ENCODE measurements at regions not wholly inside any gene's neighbourhood (a gene's known extent, or its start where the extent isn't known, plus 50 kb on each side); places are given as distances from the start of the nearest gene placed in this dataset.

DNA sequence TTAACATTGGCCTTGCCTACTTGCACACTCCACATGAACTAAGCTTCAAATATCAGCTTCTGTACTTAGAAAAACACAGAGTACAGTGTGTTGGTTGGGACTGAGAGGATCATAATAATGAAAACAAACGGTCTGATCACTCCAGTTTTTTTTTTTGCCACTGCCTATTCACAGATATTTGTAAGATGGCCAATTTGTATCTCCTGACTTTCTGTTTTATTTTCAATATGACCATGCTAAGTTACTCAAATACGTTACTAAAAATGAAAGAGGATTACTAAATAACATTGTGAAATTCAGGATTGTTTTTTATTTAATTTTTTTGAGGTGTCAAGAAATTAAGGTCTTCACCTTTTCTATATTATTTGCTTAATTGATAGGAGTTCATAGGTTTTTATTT is 595.1 kb downstream of the TUSC7 start:
- no peak overlapping the region for H3K4me3 ChIP-seq (ENCODE audit: control insufficient read depth, low read depth, low read length)
- TF ChIP-seq, protein P1, sequence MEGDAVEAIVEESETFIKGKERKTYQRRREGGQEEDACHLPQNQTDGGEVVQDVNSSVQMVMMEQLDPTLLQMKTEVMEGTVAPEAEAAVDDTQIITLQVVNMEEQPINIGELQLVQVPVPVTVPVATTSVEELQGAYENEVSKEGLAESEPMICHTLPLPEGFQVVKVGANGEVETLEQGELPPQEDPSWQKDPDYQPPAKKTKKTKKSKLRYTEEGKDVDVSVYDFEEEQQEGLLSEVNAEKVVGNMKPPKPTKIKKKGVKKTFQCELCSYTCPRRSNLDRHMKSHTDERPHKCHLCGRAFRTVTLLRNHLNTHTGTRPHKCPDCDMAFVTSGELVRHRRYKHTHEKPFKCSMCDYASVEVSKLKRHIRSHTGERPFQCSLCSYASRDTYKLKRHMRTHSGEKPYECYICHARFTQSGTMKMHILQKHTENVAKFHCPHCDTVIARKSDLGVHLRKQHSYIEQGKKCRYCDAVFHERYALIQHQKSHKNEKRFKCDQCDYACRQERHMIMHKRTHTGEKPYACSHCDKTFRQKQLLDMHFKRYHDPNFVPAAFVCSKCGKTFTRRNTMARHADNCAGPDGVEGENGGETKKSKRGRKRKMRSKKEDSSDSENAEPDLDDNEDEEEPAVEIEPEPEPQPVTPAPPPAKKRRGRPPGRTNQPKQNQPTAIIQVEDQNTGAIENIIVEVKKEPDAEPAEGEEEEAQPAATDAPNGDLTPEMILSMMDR (conservative IDR thresholded peaks at IDR 0.05; ENCODE audit: control insufficient read depth, insufficient read depth, low read depth, low read length) = no peak
- DNase-seq (ENCODE audit: low read depth) = no peak

DNA sequence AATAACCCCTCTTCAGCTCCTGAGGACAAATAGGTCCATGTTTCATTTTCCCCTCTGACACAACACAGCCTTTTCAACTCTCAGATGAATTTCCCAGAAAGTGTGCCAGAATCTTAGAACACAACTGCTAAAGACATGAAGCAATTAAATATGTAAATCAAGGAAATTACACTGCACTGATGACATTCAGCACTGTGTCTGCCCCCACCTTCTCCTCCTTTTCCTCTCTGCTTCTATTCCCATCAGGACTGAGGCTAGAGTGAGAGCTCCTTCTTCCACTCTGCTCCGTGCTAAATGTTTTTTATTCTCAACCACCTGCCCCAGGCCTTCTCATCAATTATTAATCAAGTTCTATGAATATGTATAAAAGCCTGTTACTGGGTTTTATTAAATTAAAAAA is 596.1 kb downstream of the TUSC7 start:
- H3K4me3 ChIP-seq (ENCODE audit: control insufficient read depth, low read depth, low read length) = no peak overlapping the region

DNA sequence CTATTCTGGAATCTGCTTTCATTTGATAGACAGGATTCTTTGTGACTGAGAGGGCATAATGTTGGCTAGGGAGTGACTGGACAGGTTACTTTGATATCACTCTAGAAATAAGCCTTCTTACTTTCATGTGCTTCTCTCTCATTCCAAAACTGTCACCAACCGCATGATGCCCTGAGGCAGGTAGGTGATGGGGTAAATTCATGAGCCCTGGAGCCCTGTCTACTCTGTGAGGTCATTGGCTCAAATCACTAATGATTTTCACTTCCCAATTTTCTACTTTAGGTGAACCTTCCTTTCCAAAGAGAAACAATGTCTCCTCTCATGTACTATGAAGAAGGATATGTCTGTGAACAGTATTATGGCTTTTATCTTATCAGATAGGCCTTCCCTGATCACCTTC is 596.7 kb downstream of the TUSC7 start:
- TF ChIP-seq, protein P1 (conservative IDR thresholded peaks at IDR 0.05; ENCODE audit: control insufficient read depth, insufficient read depth, low read depth, low read length) = no peak

More for the DNA sequence above, 596.1 kb downstream of the TUSC7 start:
- no peak for DNase-seq (ENCODE audit: low read depth)
- TF ChIP-seq, protein P1 (conservative IDR thresholded peaks at IDR 0.05; ENCODE audit: control insufficient read depth, insufficient read depth, low read depth, low read length) = no peak

DNA sequence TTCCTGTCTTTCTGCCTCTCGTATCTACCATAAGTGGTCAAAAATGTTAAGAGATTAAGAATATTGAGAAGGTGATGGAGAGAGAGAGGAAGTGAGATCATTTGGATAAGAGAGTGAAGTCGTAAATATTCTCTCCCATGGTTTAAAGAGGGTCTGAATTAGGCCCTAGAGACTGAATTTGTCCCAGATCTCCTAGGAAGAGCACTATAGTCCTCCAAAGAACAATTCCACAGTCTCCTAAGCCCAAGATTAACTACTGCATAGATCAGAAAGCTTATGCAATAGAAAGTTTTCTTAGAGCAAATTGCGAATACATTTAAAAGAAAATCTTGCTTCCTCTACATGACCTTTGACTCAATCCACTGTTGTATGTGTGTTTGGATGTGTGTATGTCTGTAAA is 598.8 kb downstream of the TUSC7 start:
- DNase-seq (ENCODE audit: low read depth) = no peak
- TF ChIP-seq, protein P1 (conservative IDR thresholded peaks at IDR 0.05; ENCODE audit: control insufficient read depth, insufficient read depth, low read depth, low read length) = no peak
- H3K4me3 ChIP-seq (ENCODE audit: control insufficient read depth, low read depth, low read length) = no peak overlapping the region

More for the DNA sequence above, 596.7 kb downstream of the TUSC7 start:
- no peak overlapping the region for H3K4me3 ChIP-seq (ENCODE audit: control insufficient read depth, low read depth, low read length)
- DNase-seq (ENCODE audit: low read depth) = no peak

DNA sequence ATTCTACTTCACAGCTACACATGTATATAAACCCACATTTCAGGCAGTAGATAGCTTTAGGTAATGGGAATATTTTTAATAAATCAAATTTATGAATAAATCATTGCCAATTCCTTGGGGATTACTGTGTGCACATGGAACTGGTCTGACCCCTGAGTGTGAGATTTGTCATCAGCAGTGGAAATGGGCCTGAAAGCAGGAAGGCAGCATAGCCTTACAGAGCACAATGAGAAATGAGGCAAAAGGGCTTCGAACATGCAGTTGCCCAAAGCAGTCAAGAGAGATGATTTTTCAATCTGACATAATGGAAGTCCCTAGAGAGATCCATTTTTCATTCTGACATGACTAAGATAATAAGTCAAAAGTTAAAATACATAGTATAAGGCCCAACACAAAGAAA is 599.2 kb downstream of the TUSC7 start:
- DNase-seq (ENCODE audit: low read depth) = no peak
- TF ChIP-seq, protein P1 (conservative IDR thresholded peaks at IDR 0.05; ENCODE audit: control insufficient read depth, insufficient read depth, low read depth, low read length) = no peak
- H3K4me3 ChIP-seq (ENCODE audit: control insufficient read depth, low read depth, low read length) = no peak overlapping the region

DNA sequence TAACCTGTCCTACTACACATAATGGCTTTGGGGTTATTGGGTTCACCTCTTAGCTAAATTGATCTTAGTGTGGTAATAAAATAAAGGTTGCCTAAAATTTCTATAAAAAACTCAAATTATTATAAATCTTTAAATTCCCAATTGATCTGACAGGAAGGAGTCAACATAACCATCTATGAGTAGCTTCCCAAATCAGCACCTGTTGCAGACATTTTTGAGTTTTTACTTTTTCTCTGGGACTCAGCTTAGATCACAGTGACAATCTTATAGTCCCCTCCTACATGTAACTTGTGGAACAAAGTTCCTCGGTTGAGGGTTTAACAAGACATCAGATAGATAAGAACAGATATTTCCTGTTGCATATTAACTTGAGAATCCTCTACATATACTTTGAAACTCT is 601.0 kb downstream of the TUSC7 start:
- TF ChIP-seq, protein P1 (conservative IDR thresholded peaks at IDR 0.05; ENCODE audit: control insufficient read depth, insufficient read depth, low read depth, low read length) = no peak
- H3K4me3 ChIP-seq (ENCODE audit: control insufficient read depth, low read depth, low read length) = no peak overlapping the region
- DNase-seq (ENCODE audit: low read depth) = no peak

Measured in fibroblast of mammary gland (primary cell).